ENCODE measurements at regions not wholly inside any gene's neighbourhood (a gene's known extent, or its start where the extent isn't known, plus 50 kb on each side); places are given as distances from the start of the nearest gene placed in this dataset.

GRCh38 chr22:22946131-22946530, 58.5 kb downstream of the IGLL5 start:
- Mint-ChIP-seq H3K27me3 (ENCODE audit: low read depth) (peaks cover 21% of the 10 kb centered on the region), H3K36me3 (ENCODE audit: low read depth) (no peaks in the 10 kb centered on the region), H3K4me1 (ENCODE audit: low read depth) (peaks cover 9% of the 10 kb centered on the region), H3K27ac (no peak overlapping the region), H3K9me3 (no peaks in the 10 kb centered on the region), H3K4me3 (no peak overlapping the region)

DNA sequence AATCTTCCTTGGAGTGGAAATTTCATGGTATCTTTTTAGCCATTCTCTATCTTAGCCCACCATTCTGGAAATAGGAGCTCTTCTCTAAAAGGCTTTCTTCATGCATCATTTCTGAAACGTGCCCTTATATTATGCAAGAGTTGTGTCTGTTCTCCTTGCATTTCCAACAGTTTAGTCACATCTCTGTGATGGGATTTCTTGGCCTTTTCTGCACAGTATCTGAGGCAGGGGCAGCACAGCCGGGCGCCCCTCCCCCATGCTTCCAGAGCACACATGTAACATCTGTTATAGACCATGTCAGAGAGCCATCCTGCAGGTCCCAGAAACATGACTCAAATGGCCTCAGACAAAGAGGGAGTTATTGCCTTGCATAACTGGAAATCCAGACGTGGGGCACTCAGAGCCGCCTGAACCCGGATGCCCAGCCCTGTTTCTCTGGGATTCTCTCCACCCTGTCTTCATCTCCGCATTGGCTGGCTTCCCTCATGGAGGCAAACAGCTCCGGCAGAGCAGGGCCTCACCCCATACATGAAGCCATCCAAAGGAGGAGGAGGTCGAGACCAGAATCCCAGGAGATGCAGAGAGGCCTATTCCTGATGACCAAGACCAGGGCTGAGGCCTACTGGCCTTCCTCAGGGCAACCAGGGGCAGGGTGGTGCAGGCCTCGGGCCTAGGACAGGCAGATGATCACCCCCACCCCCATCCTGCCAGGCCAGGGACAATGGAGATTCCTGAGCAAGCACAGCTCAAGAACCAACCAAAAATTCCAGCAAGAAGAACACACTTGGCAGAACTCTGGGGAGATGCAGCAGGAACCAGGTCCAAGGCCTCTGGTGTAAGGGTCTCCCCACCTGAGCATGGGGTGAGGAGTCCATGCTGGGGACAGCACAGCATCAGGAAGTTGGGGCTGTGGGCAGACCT, 61.3 kb downstream of the IGLL5 start:
- Mint-ChIP-seq H3K4me1 (ENCODE audit: low read depth) (peaks cover 7% of the 10 kb centered on the region), H3K4me3 (no peak overlapping the region), H3K9me3 (no peaks in the 10 kb centered on the region), H3K27ac (no peak overlapping the region), H3K36me3 (ENCODE audit: low read depth) (no peaks in the 10 kb centered on the region), H3K27me3 (ENCODE audit: low read depth) (peaks cover 42% of the 10 kb centered on the region)

GRCh38 chr22:22949953-22950352, 62.3 kb downstream of the IGLL5 start:
- no peaks in the 10 kb centered on the region for H3K9me3 Mint-ChIP-seq
- peaks cover 50% of the 10 kb centered on the region for H3K27me3 Mint-ChIP-seq (ENCODE audit: low read depth)
- no peaks in the 10 kb centered on the region for H3K36me3 Mint-ChIP-seq (ENCODE audit: low read depth)
- peaks cover 10% of the 10 kb centered on the region for H3K4me1 Mint-ChIP-seq (ENCODE audit: low read depth)
- H3K4me3 Mint-ChIP-seq = no peak overlapping the region
- no peak overlapping the region for H3K27ac Mint-ChIP-seq

DNA sequence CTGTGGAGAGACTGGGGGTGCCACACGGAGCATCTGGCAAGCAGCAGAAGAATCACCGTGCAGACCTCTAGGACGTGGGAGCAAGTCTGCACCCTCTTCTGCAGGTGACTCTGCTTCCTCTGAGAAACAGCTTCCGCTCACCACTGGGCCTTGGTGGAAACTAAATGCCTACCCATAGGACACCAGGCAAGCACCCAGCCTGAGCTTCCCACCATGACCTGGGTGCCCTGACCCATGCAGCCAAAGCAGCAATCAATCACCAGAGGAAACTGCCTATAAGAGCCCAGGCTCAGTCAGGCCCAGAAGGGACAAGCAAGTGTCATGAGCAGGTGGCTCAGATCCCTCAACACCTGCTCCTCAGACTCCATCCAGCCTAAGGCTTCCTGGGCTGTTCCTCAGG, 63.4 kb downstream of the IGLL5 start:
- Mint-ChIP-seq H3K4me3 (no peak overlapping the region), H3K27ac (no peak overlapping the region), H3K4me1 (ENCODE audit: low read depth) (peaks cover 7% of the 10 kb centered on the region), H3K36me3 (ENCODE audit: low read depth) (no peaks in the 10 kb centered on the region), H3K27me3 (ENCODE audit: low read depth) (peaks cover 55% of the 10 kb centered on the region), H3K9me3 (no peaks in the 10 kb centered on the region)

GRCh38 chr22:22952531-22953280, 65.1 kb downstream of the IGLL5 start:
- H3K27me3 Mint-ChIP-seq (ENCODE audit: low read depth) = peaks cover 52% of the 10 kb centered on the region

GRCh38 chr22:22953791-22954190, 66.2 kb downstream of the IGLL5 start:
- Mint-ChIP-seq H3K27ac (no peak overlapping the region), H3K4me3 (no peak overlapping the region), H3K36me3 (ENCODE audit: low read depth) (no peaks in the 10 kb centered on the region), H3K27me3 (ENCODE audit: low read depth) (peaks cover 53% of the 10 kb centered on the region), H3K4me1 (ENCODE audit: low read depth) (peaks cover 3% of the 10 kb centered on the region), H3K9me3 (no peaks in the 10 kb centered on the region)

More at GRCh38 chr22:22952531-22953280, 65.1 kb downstream of the IGLL5 start:
- Mint-ChIP-seq H3K4me3 (no peak overlapping the region), H3K4me1 (ENCODE audit: low read depth) (peaks cover 3% of the 10 kb centered on the region), H3K27ac (no peak overlapping the region), H3K9me3 (no peaks in the 10 kb centered on the region), H3K36me3 (ENCODE audit: low read depth) (no peaks in the 10 kb centered on the region)

DNA sequence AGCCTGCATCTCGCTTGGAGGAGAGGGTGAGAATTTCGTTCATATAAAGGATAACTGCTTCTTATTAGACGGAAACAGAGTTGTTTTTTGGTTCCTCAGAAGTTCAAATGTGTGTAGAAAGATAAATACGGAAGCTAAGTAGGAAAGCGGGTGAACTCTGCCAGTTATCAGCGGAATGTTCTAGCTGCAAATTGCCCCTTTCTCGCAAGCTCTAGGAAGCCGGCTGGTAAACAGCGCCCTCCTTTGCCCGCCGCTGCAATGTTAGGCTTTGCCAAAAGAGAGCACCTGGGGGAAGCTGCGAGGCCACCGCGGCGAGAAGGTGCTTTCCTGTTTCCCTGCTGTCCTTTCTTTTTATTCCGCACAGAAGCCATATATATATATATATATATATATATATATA, 67.0 kb downstream of the IGLL5 start:
- Mint-ChIP-seq H3K27me3 (ENCODE audit: low read depth) (peaks cover 59% of the 10 kb centered on the region), H3K36me3 (ENCODE audit: low read depth) (no peaks in the 10 kb centered on the region), H3K4me3 (no peak overlapping the region), H3K4me1 (ENCODE audit: low read depth) (peaks cover 3% of the 10 kb centered on the region), H3K27ac (no peak overlapping the region), H3K9me3 (no peaks in the 10 kb centered on the region)

- Mint-ChIP-seq H3K27me3 (ENCODE audit: low read depth) (peaks cover 60% of the 10 kb centered on the region), H3K36me3 (ENCODE audit: low read depth) (no peaks in the 10 kb centered on the region), H3K9me3 (no peaks in the 10 kb centered on the region), H3K4me1 (ENCODE audit: low read depth) (peaks cover 3% of the 10 kb centered on the region), H3K4me3 (no peak overlapping the region), H3K27ac (no peak overlapping the region)
Observed at GRCh38 chr22:22955276-22955798, 67.7 kb downstream of the IGLL5 start.

GRCh38 chr22:22955866-22956535, 68.4 kb downstream of the IGLL5 start:
- H3K27me3 Mint-ChIP-seq (ENCODE audit: low read depth) = peaks cover 66% of the 10 kb centered on the region
- no peak overlapping the region for H3K27ac Mint-ChIP-seq
- no peak overlapping the region for H3K4me3 Mint-ChIP-seq
- H3K9me3 Mint-ChIP-seq = peaks cover 3% of the 10 kb centered on the region
- H3K36me3 Mint-ChIP-seq (ENCODE audit: low read depth) = no peaks in the 10 kb centered on the region
- peaks cover 3% of the 10 kb centered on the region for H3K4me1 Mint-ChIP-seq (ENCODE audit: low read depth)

- peaks cover 67% of the 10 kb centered on the region for H3K27me3 Mint-ChIP-seq (ENCODE audit: low read depth)
- peaks cover 12% of the 10 kb centered on the region for H3K9me3 Mint-ChIP-seq
- no peak overlapping the region for H3K4me3 Mint-ChIP-seq
- peaks cover 3% of the 10 kb centered on the region for H3K4me1 Mint-ChIP-seq (ENCODE audit: low read depth)
- H3K27ac Mint-ChIP-seq = no peak overlapping the region
- no peaks in the 10 kb centered on the region for H3K36me3 Mint-ChIP-seq (ENCODE audit: low read depth)
Observed at GRCh38 chr22:22957090-22957489, 69.5 kb downstream of the IGLL5 start.

DNA sequence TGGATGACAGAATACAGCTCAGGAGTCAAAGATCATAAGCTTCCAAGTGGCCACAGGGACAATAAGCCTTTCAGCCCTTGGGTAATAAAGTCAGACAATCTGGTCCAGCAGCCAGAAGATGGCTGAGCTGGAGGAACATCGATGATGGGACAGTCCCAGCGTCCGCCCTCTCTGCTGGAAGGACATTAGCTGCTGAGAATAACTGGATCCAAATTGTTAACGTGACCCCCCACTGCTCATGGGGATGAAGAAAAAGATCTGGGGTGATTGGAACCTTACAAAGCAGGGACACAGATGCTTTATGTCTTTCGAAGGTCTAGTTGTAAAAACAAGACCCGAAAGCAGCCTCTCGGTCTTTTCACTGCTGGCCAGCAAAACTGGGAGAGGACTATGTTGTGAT, 71.0 kb downstream of the IGLL5 start:
- H3K9me3 Mint-ChIP-seq = peaks cover 12% of the 10 kb centered on the region
- no peaks in the 10 kb centered on the region for H3K36me3 Mint-ChIP-seq (ENCODE audit: low read depth)
- H3K27ac Mint-ChIP-seq = no peak overlapping the region
- H3K27me3 Mint-ChIP-seq (ENCODE audit: low read depth) = peaks cover 57% of the 10 kb centered on the region
- H3K4me1 Mint-ChIP-seq (ENCODE audit: low read depth) = peaks cover 3% of the 10 kb centered on the region
- H3K4me3 Mint-ChIP-seq = no peak overlapping the region

DNA sequence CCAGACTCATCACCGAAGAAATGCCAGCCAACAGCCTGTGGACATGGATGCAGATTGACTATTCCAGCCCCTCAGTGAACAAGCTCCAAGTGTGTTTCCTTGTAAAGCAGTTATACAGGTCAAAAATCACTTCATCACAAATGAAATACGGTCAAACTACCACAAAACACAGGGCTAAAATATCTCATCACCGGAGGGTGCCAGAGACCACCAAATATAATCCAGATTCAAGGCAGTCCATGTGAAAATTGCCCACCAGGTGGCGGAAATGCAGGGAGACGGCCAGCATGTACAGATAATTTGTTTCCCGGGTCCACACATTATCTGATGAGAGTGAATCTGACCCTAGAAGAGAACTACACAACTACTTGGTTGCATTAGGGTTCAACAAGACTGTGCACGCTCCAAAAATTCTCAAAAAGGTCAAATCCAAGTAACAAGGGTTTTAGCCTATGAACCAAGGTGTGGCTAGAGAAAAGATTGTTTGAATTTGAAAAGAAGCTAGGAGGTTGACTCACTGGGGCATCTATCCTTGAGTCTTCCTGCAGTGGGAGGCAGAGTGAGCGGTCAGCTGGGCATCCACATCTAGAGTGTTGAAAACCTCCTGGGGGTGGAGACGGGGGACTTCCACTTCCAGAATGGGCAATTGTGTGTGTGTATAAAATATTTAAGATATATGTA, 71.7 kb downstream of the IGLL5 start:
- H3K4me3 Mint-ChIP-seq = no peak overlapping the region

GRCh38 chr22:22960307-22960706, 72.7 kb downstream of the IGLL5 start:
- H3K27me3 Mint-ChIP-seq (ENCODE audit: low read depth) = peaks cover 59% of the 10 kb centered on the region
- no peaks in the 10 kb centered on the region for H3K4me1 Mint-ChIP-seq (ENCODE audit: low read depth)
- no peak overlapping the region for H3K27ac Mint-ChIP-seq
- H3K36me3 Mint-ChIP-seq (ENCODE audit: low read depth) = no peaks in the 10 kb centered on the region
- no peak overlapping the region for H3K4me3 Mint-ChIP-seq
- H3K9me3 Mint-ChIP-seq = peaks cover 12% of the 10 kb centered on the region

More for the DNA sequence above, 71.7 kb downstream of the IGLL5 start:
- peaks cover 12% of the 10 kb centered on the region for H3K9me3 Mint-ChIP-seq
- H3K27ac Mint-ChIP-seq = no peak overlapping the region
- peaks cover 3% of the 10 kb centered on the region for H3K4me1 Mint-ChIP-seq (ENCODE audit: low read depth)
- no peaks in the 10 kb centered on the region for H3K36me3 Mint-ChIP-seq (ENCODE audit: low read depth)
- peaks cover 56% of the 10 kb centered on the region for H3K27me3 Mint-ChIP-seq (ENCODE audit: low read depth)

DNA sequence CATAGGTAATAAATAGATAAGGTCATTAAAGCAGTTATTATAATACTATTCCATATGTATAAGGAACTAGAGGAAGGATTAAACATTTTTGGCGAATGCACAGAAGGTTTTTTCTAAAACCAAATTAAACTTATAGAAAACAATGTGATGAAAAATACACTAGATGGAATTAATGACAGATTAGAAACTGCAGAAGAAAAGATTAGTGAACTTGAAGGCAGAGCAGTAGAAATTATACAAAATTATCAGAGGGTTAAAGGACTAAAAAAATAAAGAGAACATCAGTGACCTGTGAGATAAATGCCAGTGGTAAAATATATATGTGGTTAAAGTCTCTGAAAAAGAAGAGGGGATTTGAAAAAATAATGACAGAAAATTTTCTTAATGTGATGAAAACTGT, 74.0 kb downstream of the IGLL5 start:
- peaks cover 12% of the 10 kb centered on the region for H3K9me3 Mint-ChIP-seq
- no peak overlapping the region for H3K27ac Mint-ChIP-seq
- H3K36me3 Mint-ChIP-seq (ENCODE audit: low read depth) = no peaks in the 10 kb centered on the region
- no peak overlapping the region for H3K4me3 Mint-ChIP-seq
- no peaks in the 10 kb centered on the region for H3K4me1 Mint-ChIP-seq (ENCODE audit: low read depth)
- peaks cover 58% of the 10 kb centered on the region for H3K27me3 Mint-ChIP-seq (ENCODE audit: low read depth)
